Ascending aorta (tissue), 2 donors: ENCODE measurements at regions not wholly inside any gene's neighbourhood (a gene's known extent, or its start where the extent isn't known, plus 50 kb on each side); places are given as distances from the start of the nearest gene placed in this dataset.
"Not testable (repeated sequence)": the region's sequence is repeated elsewhere in the genome, so short reads cannot be mapped to it uniquely, and the experiment has no call there.

Experiments
- DNase-seq, 2 donors: peaks; one replicate each; pipeline ENCODE4 v3.0.0-alpha.2; 2019; ENCODE audit warnings: low spot score in 2 of 2
- H3K27ac ChIP-seq, 2 donors: fragments of 200-600 bp; sonication (generic); one replicate each; pipeline ENCODE4 v1.5.1; 2016 to 2017; ENCODE audit warnings: mild to moderate bottlenecking in 1 of 2
- H3K27me3 ChIP-seq: fragments of 200-600 bp; sonication (generic); one replicate; pipeline ENCODE4 v1.5.1; 2017
- H3K36me3 ChIP-seq, 2 donors: fragments of 200-600 bp; sonication (generic); one replicate each; pipeline ENCODE4 v1.5.1; 2016
- H3K4me1 ChIP-seq, 2 donors: fragments of 200-600 bp; sonication (generic); one replicate each; pipeline ENCODE4 v1.5.1; 2016 to 2017; ENCODE audit warnings: mild to moderate bottlenecking in 1 of 2
- H3K4me3 ChIP-seq, 2 donors: fragments of 200-600 bp; sonication (generic); one replicate each; pipeline ENCODE4 v1.5.1; 2016 to 2017; ENCODE audit warnings: mild to moderate bottlenecking in 1 of 2
- H3K9me3 ChIP-seq, 2 donors: fragments of 200-600 bp; sonication (generic); one replicate each; pipeline ENCODE4 v1.5.1; 2016
- CTCF ChIP-seq, 3 experiments: fragments of 200-600 bp in 2 of 3; fragments of 450-650 bp in 1 of 3; sonication (generic) in 2 of 3; IDR thresholded peaks; one replicate each; pipeline ENCODE4 v1.5.1; 2016 to 2019; ENCODE audit warnings: antibody characterized with exemption in 3 of 3, mild to moderate bottlenecking in 1 of 3, moderate library complexity in 1 of 3
- intact Hi-C: fragments of 100-400 bp; cut with DNase I; formaldehyde crosslinking; loops from one replicate; pipeline ENCODE4 v1.15.1; 2023

DNA sequence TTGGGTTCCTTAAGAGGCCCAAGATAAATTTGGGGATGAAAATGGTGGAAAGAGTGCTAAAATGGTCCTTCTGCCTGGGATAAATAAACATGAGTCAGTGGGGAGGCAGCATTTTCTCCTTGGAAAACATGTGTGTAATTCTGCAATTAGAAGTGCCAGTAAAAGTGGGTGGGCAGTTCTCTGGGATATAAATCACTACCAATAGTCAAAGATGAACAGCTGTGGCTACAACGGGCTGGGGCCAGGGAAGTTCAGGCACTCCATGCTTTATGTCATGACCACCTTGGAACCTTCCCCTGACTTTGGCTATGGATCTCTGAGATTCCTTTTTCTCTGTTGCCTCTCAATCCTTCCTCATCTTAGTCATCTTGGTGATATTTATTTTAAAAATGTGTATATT is 56.5 kb upstream of the CYRIA start:
- intact Hi-C loops: no loop called here
- no peaks in the 10 kb centered on the region for H3K36me3 ChIP-seq
- no peak for TF ChIP-seq CTCF (IDR thresholded peaks at IDR 0.05)

DNA sequence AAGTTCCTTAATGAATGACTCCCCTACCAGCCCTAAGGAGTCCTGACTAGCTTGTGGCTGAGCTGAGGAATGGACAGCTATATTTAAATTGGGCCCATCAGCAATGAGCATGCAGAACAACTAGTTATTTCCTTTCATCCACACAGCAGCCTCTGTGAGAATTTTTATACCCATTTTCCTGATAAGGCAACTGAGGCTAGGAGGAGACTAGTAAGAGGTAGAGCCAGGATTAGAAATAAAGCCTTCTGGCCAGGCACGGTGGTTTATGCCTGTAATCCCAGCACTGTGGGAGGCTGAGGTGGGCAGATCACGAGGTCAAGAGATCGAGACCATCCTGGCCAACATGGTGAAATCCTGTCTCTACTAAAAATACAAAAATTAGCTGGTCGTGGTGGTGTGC is 55.9 kb upstream of the CYRIA start:
- H3K27ac ChIP-seq, H3K4me3 ChIP-seq, intact Hi-C loops, H3K4me1 ChIP-seq, H3K36me3 ChIP-seq, H3K27me3 ChIP-seq, DNase-seq, H3K9me3 ChIP-seq: not testable (repeated sequence)

More for the DNA sequence above, 56.5 kb upstream of the CYRIA start:
- Histone ChIP-seq H3K9me3 (no peaks in the 10 kb centered on the region), H3K4me1 (no peaks in the 10 kb centered on the region), H3K4me3 (no peak overlapping the region), H3K27me3 (no peaks in the 10 kb centered on the region), H3K27ac (no peak overlapping the region)
- no peak for DNase-seq

DNA sequence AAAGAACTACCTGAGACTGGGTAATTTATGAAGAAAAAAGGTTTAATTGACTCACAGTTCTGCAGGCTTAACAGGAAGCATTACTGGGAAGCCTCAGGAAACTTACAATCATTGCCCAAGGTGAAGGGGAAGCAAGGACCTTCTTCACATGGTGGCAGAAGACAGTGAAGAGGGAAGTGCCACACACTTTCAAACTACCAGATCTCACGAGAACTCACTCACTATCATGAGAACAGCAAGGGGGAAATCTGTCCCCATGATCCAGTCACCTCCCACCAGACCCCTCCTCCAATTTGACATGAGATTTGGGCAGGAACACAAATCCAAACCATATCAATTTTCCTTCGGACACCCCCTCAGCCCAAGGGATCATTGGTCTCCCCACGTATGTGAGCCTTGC is 55.1 kb upstream of the CYRIA start:
- H3K4me1 ChIP-seq, H3K36me3 ChIP-seq, H3K27ac ChIP-seq, H3K4me3 ChIP-seq, H3K9me3 ChIP-seq, intact Hi-C loops, DNase-seq, H3K27me3 ChIP-seq: not testable (repeated sequence)

DNA sequence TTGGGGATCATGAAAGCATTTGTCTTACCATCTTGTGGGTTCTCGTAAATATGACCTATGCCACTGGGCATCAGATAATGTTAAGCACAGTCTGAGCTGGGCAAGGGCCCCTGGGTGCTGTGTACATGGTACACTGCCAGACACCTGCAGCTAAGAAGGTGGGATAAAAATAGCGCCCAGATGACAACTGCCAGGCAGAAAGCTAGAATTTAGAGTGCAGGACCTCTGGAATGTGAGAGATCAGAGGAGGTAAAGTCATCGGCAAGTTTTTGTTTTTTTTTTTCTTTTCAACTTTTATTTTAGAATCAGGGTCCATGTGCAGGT is 53.8 kb upstream of the CYRIA start:
- H3K36me3 ChIP-seq: no peaks in the 10 kb centered on the region
- no peak overlapping the region for H3K27ac ChIP-seq
- no peak for DNase-seq
- no peak overlapping the region for H3K4me3 ChIP-seq
- H3K9me3 ChIP-seq: no peaks in the 10 kb centered on the region
- H3K4me1 ChIP-seq: no peaks in the 10 kb centered on the region
- TF ChIP-seq CTCF (IDR thresholded peaks at IDR 0.05): no peak
- H3K27me3 ChIP-seq: no peaks in the 10 kb centered on the region
- intact Hi-C loops: no loop called here

DNA sequence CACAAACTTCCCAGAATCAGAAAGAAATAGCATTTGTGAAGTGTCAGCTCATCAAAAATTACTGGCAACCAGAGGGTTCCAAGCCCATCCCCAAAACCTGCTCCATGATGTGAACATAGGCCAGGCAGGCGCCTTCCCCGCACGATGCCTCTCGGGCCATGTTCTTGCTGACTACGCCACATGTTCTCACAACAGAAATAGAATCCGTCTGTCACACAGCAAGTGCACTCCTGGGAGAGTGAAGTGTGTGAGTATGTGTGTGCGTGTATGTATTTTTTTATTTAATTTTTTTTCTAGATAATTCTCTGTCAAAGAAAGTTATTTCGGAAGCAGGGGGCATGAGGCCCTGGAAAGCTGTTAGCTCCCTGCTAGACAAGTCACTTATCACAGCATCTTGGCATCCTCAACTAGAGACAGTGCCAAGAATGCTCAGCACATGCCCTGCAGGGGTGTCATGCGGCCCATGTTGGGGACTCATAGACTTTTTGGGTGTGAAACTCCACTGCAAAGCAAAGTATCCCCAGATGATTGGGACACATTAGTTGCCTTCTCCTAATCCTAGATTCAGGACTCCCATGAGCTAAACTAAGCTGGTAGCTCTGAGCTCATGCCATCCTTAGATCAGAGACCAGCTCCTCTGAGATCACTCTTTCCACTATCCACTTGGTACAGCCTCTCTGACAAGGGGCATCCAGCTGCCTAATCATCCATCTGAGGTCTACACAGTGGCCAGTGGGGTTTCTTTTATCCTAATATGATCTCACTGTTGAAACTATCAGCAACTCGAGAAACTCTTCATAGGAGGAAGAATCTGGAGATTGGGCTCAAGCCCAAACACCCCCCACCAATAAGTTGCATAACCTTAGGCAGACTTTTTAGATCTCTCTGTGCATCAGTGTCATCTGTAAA is 53.2 kb upstream of the CYRIA start:
- no peaks in the 10 kb centered on the region for H3K9me3 ChIP-seq
- no peak for TF ChIP-seq CTCF (IDR thresholded peaks at IDR 0.05)
- no peak overlapping the region for H3K27ac ChIP-seq
- no peaks in the 10 kb centered on the region for H3K36me3 ChIP-seq
- DNase-seq: no peak
- intact Hi-C loops: no loop called here
- H3K4me1 ChIP-seq: no peaks in the 10 kb centered on the region
- H3K4me3 ChIP-seq: no peak overlapping the region
- H3K27me3 ChIP-seq: no peaks in the 10 kb centered on the region

DNA sequence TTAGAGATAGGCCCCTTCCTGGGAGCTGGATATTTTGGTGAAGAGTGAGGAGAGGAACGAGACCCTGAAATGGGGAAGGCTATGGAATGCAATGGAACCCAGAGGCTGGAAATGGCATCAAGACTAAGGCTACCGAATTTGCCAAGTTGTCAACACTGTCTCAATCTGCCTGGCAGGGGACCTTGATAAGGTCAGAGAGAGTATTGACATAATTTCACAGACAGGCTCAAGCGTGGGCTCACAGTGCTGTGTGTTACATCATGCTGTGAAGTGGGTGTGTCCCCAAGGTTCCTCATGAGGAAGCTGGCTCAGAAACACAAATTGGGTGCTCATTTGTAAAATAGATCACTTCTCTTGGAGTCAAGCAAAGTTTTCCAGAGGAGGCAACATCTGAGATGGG is 51.8 kb upstream of the CYRIA start:
- intact Hi-C loops: no loop called here
- TF ChIP-seq CTCF (IDR thresholded peaks at IDR 0.05): no peak
- Histone ChIP-seq H3K4me1 (no peaks in the 10 kb centered on the region), H3K27me3 (no peaks in the 10 kb centered on the region), H3K9me3 (no peaks in the 10 kb centered on the region), H3K36me3 (no peaks in the 10 kb centered on the region), H3K4me3 (no peak overlapping the region), H3K27ac (no peak overlapping the region)
- no peak for DNase-seq

DNA sequence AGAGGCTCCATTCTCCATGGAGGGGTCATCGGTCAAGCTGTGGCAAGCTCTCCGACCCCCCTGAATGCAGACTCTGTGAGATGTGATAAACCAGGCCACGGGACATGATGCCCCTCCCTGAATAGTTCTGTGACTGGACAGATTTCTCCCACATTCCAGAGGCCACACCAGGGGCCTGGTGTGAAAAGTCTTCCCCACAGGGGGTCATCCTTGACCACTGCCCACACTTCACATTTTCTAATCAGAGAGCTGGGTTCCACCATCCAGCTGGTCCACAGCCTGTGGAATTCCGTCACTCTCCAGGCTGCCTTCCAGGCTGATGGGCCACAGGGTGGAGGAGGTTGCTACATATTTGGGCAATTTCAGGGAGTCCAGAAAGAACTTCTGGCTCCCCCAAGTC is 51.3 kb upstream of the CYRIA start:
- Histone ChIP-seq H3K9me3 (no peaks in the 10 kb centered on the region), H3K27ac (no peak overlapping the region), H3K4me1 (no peaks in the 10 kb centered on the region), H3K36me3 (no peaks in the 10 kb centered on the region), H3K4me3 (no peak overlapping the region), H3K27me3 (no peaks in the 10 kb centered on the region)
- TF ChIP-seq CTCF (IDR thresholded peaks at IDR 0.05): no peak
- intact Hi-C loops: no loop called here
- DNase-seq: no peak
